Panc1 (cell line): ENCODE measurements at regions not wholly inside any gene's neighbourhood (a gene's known extent, or its start where the extent isn't known, plus 50 kb on each side); places are given as distances from the start of the nearest gene placed in this dataset.

ENCODE experiments used
- ATAC-seq: fragments of 200-7000 bp; cut with Tn5 transposase; 2 replicates; pipeline ENCODE4 v1.9.1; 2020; ENCODE audit warnings: mild to moderate bottlenecking, moderate library complexity
- BruUV-seq: library from RNA; stranded (reverse); fragments of 400-500 nt; replicated peaks from 2 replicates; lab custom pipeline; 2021; lab: Mats Ljungman, UMichigan
- CTCF ChIA-PET: fragments of 300-600 bp; sonication (Branson Sonifier 250); formaldehyde crosslinking; loops from one replicate; lab custom pipeline; 2022; ENCODE audit warnings: antibody characterized with exemption; lab: Charles Lee
- POLR2A ChIA-PET: fragments of 300-600 bp; sonication (Branson Sonifier 250); formaldehyde crosslinking; loops from one replicate; lab custom pipeline; 2022; ENCODE audit warnings: antibody characterized with exemption; lab: Charles Lee
- DNase-seq: peaks from one replicate; pipeline ENCODE4 v3.0.0-alpha.2; 2010; ENCODE audit warnings: low read depth, low spot score
- H3K27ac ChIP-seq: 2 replicates; pipeline ENCODE4 v1.5.1; 2011; ENCODE audit warnings: mild to moderate bottlenecking, low read length, inconsistent platforms
- H3K27me3 ChIP-seq: fragments of 200-500 bp; sonication (Bioruptor generic); 2 replicates; pipeline ENCODE4 v1.6.0; 2014; ENCODE audit warnings: low read length, inconsistent platforms; ENCODE audit not compliant: control insufficient read depth, insufficient read depth
- H3K36me3 ChIP-seq: fragments of 200-500 bp; sonication (Bioruptor generic); 2 replicates; pipeline ENCODE4 v1.5.1; 2014; ENCODE audit warnings: inconsistent platforms, mild to moderate bottlenecking, low read length, moderate library complexity; ENCODE audit not compliant: control insufficient read depth, insufficient read depth
- H3K4me1 ChIP-seq: 2 replicates; pipeline ENCODE4 v1.5.1; 2011; ENCODE audit warnings: inconsistent platforms, mild to moderate bottlenecking, low read length, moderate library complexity; ENCODE audit not compliant: control insufficient read depth, insufficient read depth
- H3K4me3 ChIP-seq, 2 experiments: 2 replicates each; pipeline ENCODE4 v1.5.1; 2011 to 2012; ENCODE audit warnings: low read depth in 2 of 2, low read length in 2 of 2, mild to moderate bottlenecking in 2 of 2, inconsistent platforms in 1 of 2, moderate library complexity in 1 of 2
- H3K9me3 ChIP-seq: fragments of 200-500 bp; sonication (Bioruptor generic); 2 replicates; pipeline ENCODE4 v1.5.1; 2014; ENCODE audit warnings: low read depth, mild to moderate bottlenecking, inconsistent platforms, low read length, moderate library complexity; ENCODE audit not compliant: control insufficient read depth, insufficient read depth
- CTCF ChIP-seq: fragments of 450-650 bp; IDR thresholded peaks from 2 replicates; pipeline ENCODE4 v1.5.1; 2017; ENCODE audit warnings: mild to moderate bottlenecking
- POLR2AphosphoS5 ChIP-seq: IDR thresholded peaks from 2 replicates; pipeline ENCODE4 v1.6.1; 2012; ENCODE audit warnings: mild to moderate bottlenecking, low read depth, low read length, moderate library complexity
- REST ChIP-seq, 2 experiments: IDR thresholded peaks; 2 replicates each; pipeline ENCODE4 v1.6.1; 2011 to 2012; ENCODE audit warnings: low read depth in 2 of 2, control low read depth in 1 of 2, low read length in 1 of 2, mild to moderate bottlenecking in 1 of 2, moderate library complexity in 1 of 2; ENCODE audit not compliant: insufficient read depth in 1 of 2
- SIN3A ChIP-seq: IDR thresholded peaks from 2 replicates; pipeline ENCODE4 v1.6.1; 2012; ENCODE audit warnings: low read depth, mild to moderate bottlenecking, low read length, moderate library complexity, borderline replicate concordance; ENCODE audit not compliant: insufficient read depth
- TCF7L2 ChIP-seq: IDR thresholded peaks from 2 replicates; pipeline ENCODE4 v1.6.1; 2011; ENCODE audit warnings: mild to moderate bottlenecking, low read depth, low read length, inconsistent platforms
- in situ Hi-C: cut with HindIII; loops from 2 replicates; pipeline ENCODE4 v1.10.0; 2016; ENCODE audit warnings: low sequenced_read_pairs, low pct_unique_long_range_greater_than_20kb
- intact Hi-C: fragments of 100-400 bp; cut with micrococcal nuclease; formaldehyde crosslinking; loops from one replicate; pipeline ENCODE4 v1.10.0; 2022; ENCODE audit not compliant: unreplicated experiment

DNA sequence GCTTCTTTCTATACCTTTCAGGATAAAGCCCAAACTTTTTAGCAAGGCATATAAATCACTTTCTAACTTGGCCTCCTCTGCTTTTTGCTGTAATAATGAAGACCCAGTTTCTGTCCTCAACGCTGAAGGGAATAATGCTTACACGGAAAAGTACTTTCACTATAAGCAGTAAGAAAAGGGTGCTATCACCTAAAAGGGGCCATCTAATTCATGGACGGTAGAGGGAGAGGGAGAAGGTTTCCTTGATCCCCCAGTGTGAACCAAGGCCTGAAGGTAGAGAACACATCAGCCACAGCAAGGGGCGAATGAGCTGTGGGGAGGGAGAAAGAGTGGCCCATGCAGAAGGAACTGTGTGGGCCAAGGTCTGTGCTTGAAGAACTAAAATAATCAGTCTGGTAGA, 417.7 kb upstream of the CLINT1 start:
- Histone ChIP-seq H3K27me3 (no peaks in the 10 kb centered on the region), H3K27ac (no peak overlapping the region), H3K4me3 (no peak overlapping the region), H3K36me3 (no peaks in the 10 kb centered on the region), H3K9me3 (no peaks in the 10 kb centered on the region), H3K4me1 (no peaks in the 10 kb centered on the region)
- ATAC-seq (no peak), DNase-seq (no peak)
- ChIA-PET POLR2A (no interaction called here), CTCF (no interaction called here)
- no TSS peak for BruUV-seq
- intact Hi-C loops (no loop called here), in situ Hi-C loops (no loop called here)
- TF ChIP-seq POLR2AphosphoS5 (no peak), TCF7L2 (no peak), SIN3A (no peak)

DNA sequence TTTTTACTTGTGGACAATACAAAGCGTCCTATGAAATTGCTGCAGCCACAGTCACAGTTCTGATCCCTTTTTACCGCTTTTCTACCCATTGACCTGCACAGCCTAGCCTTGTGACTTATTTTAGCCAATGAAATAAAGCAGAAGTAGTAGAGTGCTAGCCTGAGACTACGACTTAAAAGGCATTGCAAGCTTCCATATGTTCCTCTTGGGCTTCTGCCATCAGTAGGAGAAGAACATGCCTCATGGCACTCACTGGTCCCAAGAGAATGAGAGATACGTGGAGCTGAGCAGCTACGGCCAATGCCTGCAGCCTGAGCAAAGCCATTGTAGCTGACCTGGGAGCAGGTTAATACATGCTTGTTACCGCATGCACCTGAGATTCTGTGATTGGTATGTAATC, 416.6 kb upstream of the CLINT1 start:
- Histone ChIP-seq H3K4me1 (no peaks in the 10 kb centered on the region), H3K27me3 (no peaks in the 10 kb centered on the region), H3K4me3 (no peak overlapping the region), H3K27ac (no peak overlapping the region), H3K36me3 (no peaks in the 10 kb centered on the region), H3K9me3 (no peaks in the 10 kb centered on the region)
- intact Hi-C loops (no loop called here), in situ Hi-C loops (no loop called here)
- POLR2A ChIA-PET = no interaction called here
- DNase-seq = no peak
- CTCF ChIA-PET = no interaction called here
- TF ChIP-seq SIN3A = no peak
- TF ChIP-seq CTCF = no peak
- TF ChIP-seq REST (IDR thresholded peaks at IDR 0.05; ENCODE audit: insufficient read depth in 1 of 2, low read depth in 2 of 2, low read length in 1 of 2) = no peak
- TF ChIP-seq TCF7L2 = no peak
- no peak for TF ChIP-seq POLR2AphosphoS5
- ATAC-seq = no peak
- BruUV-seq = no TSS peak

GRCh38 chr5:158273035-158273434, 414.1 kb upstream of the CLINT1 start:
- no TSS peak for BruUV-seq
- H3K4me1 ChIP-seq = no peaks in the 10 kb centered on the region
- CTCF ChIA-PET = no interaction called here
- no peak overlapping the region for H3K27ac ChIP-seq
- no peak overlapping the region for H3K4me3 ChIP-seq
- no peaks in the 10 kb centered on the region for H3K36me3 ChIP-seq
- POLR2A ChIA-PET = no interaction called here
- no peak for DNase-seq
- in situ Hi-C loops = no loop called here
- no peaks in the 10 kb centered on the region for H3K9me3 ChIP-seq
- no peak for TF ChIP-seq SIN3A
- intact Hi-C loops = no loop called here
- ATAC-seq = no peak
- H3K27me3 ChIP-seq = no peaks in the 10 kb centered on the region
